ENCODE measurements at regions not wholly inside any gene's neighbourhood (a gene's known extent, or its start where the extent isn't known, plus 50 kb on each side); places are given as distances from the start of the nearest gene placed in this dataset.
"Not testable (repeated sequence)": the region's sequence is repeated elsewhere in the genome, so short reads cannot be mapped to it uniquely, and the experiment has no call there.

- DNase-seq (no peak), ATAC-seq (no peak)
- Histone ChIP-seq H3K4me1 (no peaks in the 10 kb centered on the region), H3K4me3 (no peak overlapping the region), H3K9me3 (no peaks in the 10 kb centered on the region), H3K27ac (no peak overlapping the region), H3K36me3 (no peaks in the 10 kb centered on the region), H3K27me3 (ENCODE audit: low read depth) (no peaks in the 10 kb centered on the region)
- intact Hi-C loops (cut with DNase I): no loop called here
- TF ChIP-seq, protein P1, sequence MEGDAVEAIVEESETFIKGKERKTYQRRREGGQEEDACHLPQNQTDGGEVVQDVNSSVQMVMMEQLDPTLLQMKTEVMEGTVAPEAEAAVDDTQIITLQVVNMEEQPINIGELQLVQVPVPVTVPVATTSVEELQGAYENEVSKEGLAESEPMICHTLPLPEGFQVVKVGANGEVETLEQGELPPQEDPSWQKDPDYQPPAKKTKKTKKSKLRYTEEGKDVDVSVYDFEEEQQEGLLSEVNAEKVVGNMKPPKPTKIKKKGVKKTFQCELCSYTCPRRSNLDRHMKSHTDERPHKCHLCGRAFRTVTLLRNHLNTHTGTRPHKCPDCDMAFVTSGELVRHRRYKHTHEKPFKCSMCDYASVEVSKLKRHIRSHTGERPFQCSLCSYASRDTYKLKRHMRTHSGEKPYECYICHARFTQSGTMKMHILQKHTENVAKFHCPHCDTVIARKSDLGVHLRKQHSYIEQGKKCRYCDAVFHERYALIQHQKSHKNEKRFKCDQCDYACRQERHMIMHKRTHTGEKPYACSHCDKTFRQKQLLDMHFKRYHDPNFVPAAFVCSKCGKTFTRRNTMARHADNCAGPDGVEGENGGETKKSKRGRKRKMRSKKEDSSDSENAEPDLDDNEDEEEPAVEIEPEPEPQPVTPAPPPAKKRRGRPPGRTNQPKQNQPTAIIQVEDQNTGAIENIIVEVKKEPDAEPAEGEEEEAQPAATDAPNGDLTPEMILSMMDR (IDR thresholded peaks at IDR 0.05): no peak
Observed at GRCh38 chr3:146701246-146701645, 96.1 kb upstream of the PLSCR5 start.

- intact Hi-C loops (cut with DNase I); DNase-seq; H3K4me1 ChIP-seq; H3K4me3 ChIP-seq; H3K27me3 ChIP-seq (ENCODE audit: low read depth); ATAC-seq; H3K27ac ChIP-seq; H3K9me3 ChIP-seq; H3K36me3 ChIP-seq: not testable (repeated sequence)
Observed at GRCh38 chr3:146700025-146700424, 94.9 kb upstream of the PLSCR5 start.

GRCh38 chr3:146692254-146692653 is 87.1 kb upstream of the PLSCR5 start:
- no peaks in the 10 kb centered on the region for H3K4me1 ChIP-seq
- no peaks in the 10 kb centered on the region for H3K27me3 ChIP-seq (ENCODE audit: low read depth)
- DNase-seq (no peak), ATAC-seq (no peak)
- intact Hi-C loops (cut with DNase I): no loop called here
- H3K4me3 ChIP-seq: no peak overlapping the region
- TF ChIP-seq, protein P1 (IDR thresholded peaks at IDR 0.05): no peak
- H3K9me3 ChIP-seq: peaks cover 4% of the 10 kb centered on the region
- H3K36me3 ChIP-seq: no peaks in the 10 kb centered on the region
- no peak overlapping the region for H3K27ac ChIP-seq

DNA sequence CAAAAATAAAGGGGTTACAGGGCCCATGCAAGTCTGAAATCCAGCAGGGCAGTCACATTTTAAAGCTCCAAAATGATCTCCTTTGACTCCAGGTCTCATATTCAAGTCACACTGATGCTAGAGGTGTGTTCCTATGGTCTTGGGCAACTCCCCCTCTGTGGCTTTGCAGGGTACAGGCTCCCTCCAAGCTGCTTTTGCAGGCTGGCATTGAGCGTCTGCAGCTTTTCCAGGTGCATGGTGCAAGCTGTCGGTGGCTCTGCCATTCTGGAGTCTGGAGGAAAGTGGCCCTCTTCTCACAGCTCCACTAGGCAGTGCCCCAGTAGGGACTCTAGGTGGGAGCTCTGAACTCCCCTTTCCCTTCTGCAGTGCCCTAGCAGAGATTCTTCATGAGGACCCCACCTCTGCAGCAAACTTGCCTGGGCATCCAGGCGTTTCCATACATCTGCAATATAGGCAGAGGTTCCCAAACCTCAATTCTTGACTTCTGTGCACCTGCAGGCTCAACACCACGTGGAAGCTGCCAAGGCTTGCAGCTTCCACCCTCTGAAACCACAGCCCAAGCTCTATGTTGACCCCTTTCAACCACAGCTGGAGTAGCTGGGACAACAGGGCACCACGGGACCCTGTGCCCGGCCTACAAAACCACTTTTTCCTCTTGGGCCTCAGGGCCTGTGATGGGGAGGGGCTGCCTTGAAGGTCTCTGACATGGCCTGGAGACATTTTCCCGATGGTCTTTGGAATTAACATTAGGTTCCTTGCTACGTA is 80.1 kb upstream of the PLSCR5 start:
- H3K4me3 ChIP-seq: no peak overlapping the region
- no peaks in the 10 kb centered on the region for H3K36me3 ChIP-seq
- no peaks in the 10 kb centered on the region for H3K9me3 ChIP-seq
- DNase-seq: no peak
- no peak for ATAC-seq
- intact Hi-C loops (cut with DNase I): no loop called here
- no peaks in the 10 kb centered on the region for H3K27me3 ChIP-seq (ENCODE audit: low read depth)
- TF ChIP-seq, protein P1 (IDR thresholded peaks at IDR 0.05): no peak
- H3K27ac ChIP-seq: no peak overlapping the region
- no peaks in the 10 kb centered on the region for H3K4me1 ChIP-seq

DNA sequence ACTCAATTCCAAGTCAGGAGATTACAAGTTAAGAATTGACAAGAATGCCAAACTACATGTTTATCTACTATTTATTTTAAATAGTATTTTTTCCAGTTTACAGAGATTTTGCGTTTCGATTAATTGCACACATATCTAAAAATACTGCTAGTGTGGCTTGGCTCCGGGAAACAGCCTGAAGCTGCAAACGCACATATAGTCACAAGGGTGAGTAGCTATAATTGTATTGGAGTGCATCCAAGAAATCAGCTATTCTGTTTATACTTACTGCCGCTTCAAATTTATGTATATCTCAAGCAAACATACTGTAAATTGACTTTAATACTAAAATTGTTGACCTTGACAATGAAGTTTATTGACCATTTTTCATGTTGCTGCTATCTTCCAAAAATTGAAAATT is 77.0 kb upstream of the PLSCR5 start:
- Histone ChIP-seq H3K27ac (no peak overlapping the region), H3K4me3 (no peak overlapping the region), H3K4me1 (no peaks in the 10 kb centered on the region), H3K36me3 (no peaks in the 10 kb centered on the region), H3K9me3 (no peaks in the 10 kb centered on the region), H3K27me3 (ENCODE audit: low read depth) (no peaks in the 10 kb centered on the region)
- no peak for ATAC-seq
- TF ChIP-seq, protein P1 (IDR thresholded peaks at IDR 0.05): no peak
- intact Hi-C loops (cut with DNase I): no loop called here
- no peak for DNase-seq

DNA sequence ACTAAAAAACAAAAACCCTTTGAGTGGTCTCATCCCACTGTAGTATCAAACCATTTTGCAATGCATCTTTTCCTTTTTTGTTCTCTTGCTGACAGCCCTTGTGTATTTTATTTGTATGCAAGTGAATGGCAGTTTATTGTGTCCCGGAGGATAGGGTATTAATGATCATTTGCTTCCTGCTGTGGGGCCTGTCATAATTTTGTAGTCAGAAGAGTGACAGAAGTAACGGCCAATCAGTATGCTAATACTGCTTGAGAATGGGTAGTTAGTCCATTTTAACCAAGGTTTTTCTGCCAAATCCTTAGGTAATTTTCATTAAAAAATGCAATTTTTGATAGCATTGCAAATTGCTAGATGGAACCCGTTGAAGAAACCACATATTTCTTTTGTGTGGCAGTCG is 75.5 kb upstream of the PLSCR5 start:
- no peak overlapping the region for H3K4me3 ChIP-seq
- DNase-seq (no peak), ATAC-seq (no peak)
- TF ChIP-seq, protein P1 (IDR thresholded peaks at IDR 0.05): no peak
- H3K27me3 ChIP-seq (ENCODE audit: low read depth): no peaks in the 10 kb centered on the region
- intact Hi-C loops (cut with DNase I): no loop called here
- no peak overlapping the region for H3K27ac ChIP-seq
- no peaks in the 10 kb centered on the region for H3K9me3 ChIP-seq
- H3K36me3 ChIP-seq: no peaks in the 10 kb centered on the region
- H3K4me1 ChIP-seq: no peaks in the 10 kb centered on the region

All from lower lobe of right lung (tissue), 2 donors.